ENCODE measurements at regions not wholly inside any gene's neighbourhood (a gene's known extent, or its start where the extent isn't known, plus 50 kb on each side); places are given as distances from the start of the nearest gene placed in this dataset.

DNA sequence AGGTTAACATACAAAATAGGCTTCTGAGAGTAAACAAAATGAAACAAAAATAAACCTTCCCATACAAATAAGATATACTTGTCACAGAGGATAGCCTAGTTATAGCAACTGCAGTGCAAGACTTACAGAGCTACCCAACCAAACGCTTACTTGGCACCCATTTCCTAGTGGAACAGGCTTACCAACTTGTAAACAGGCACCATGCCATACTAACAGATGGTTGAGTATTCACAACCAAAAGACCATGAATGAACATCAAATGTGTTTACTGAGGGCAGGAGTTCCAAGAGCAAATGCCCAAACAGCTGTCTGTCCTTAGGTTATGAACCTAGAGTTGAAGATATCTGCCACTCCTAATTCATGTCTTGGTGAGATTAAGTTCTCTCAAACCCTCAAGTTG lies 2629.2 kb downstream of the PCDH7 start:
- Histone ChIP-seq H3K4me1 (ENCODE audit: insufficient read depth, low read length, poor library complexity, severe bottlenecking) (no peaks in the 10 kb centered on the region), H3K9me3 (ENCODE audit: low read depth, low read length, poor library complexity, severe bottlenecking) (no peaks in the 10 kb centered on the region), H3K27ac (ENCODE audit: low read depth, low read length, poor library complexity, severe bottlenecking) (no peak overlapping the region), H3K4me3 (ENCODE audit: low read depth, low read length, poor library complexity, severe bottlenecking) (no peak overlapping the region), H3K36me3 (ENCODE audit: insufficient read depth, low read length, poor library complexity, severe bottlenecking) (no peaks in the 10 kb centered on the region), H3K27me3 (replicated peaks; ENCODE audit: insufficient read depth, low read depth, low read length, poor library complexity) (no peaks in the 10 kb centered on the region)
- CTCF ChIA-PET, result no interaction called here
- TF ChIP-seq, protein P1, sequence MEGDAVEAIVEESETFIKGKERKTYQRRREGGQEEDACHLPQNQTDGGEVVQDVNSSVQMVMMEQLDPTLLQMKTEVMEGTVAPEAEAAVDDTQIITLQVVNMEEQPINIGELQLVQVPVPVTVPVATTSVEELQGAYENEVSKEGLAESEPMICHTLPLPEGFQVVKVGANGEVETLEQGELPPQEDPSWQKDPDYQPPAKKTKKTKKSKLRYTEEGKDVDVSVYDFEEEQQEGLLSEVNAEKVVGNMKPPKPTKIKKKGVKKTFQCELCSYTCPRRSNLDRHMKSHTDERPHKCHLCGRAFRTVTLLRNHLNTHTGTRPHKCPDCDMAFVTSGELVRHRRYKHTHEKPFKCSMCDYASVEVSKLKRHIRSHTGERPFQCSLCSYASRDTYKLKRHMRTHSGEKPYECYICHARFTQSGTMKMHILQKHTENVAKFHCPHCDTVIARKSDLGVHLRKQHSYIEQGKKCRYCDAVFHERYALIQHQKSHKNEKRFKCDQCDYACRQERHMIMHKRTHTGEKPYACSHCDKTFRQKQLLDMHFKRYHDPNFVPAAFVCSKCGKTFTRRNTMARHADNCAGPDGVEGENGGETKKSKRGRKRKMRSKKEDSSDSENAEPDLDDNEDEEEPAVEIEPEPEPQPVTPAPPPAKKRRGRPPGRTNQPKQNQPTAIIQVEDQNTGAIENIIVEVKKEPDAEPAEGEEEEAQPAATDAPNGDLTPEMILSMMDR (conservative IDR thresholded peaks at IDR 0.05; ENCODE audit: low read depth, low read length), result no peak
- TF ChIP-seq EZH2 (IDR thresholded peaks at IDR 0.05; ENCODE audit: borderline replicate concordance, low read depth, low read length, poor library complexity, severe bottlenecking), result no peak
- no TSS peak for BruUV-seq (replicated peaks)
- intact Hi-C loops (cut with micrococcal nuclease; ENCODE audit: unreplicated experiment), result no loop called here
- POLR2A ChIA-PET (ENCODE audit: low non-redundant PET), result no interaction called here
- no peak for DNase-seq (ENCODE audit: low spot score)

DNA sequence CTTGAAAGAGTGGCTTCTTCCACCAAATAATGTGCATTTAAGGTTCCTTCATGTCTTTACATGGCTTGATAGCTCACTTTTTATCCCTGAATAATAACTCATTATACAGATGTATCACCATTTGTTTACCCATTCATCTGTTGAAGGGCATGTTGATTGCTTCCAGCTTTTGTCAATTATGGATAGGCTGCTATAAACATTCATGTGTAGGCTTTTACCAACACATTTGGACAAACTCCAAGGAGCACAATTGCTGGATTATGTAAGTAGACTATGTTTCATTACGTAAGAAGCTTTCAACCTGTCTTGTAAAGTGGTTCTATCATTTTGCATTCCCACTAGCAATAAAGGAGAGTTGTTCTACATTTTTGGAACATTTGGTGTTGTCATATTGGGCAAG lies 2637.0 kb downstream of the PCDH7 start:
- no TSS peak for BruUV-seq (replicated peaks)
- Histone ChIP-seq H3K4me3 (ENCODE audit: low read depth, low read length, poor library complexity, severe bottlenecking) (no peak overlapping the region), H3K4me1 (ENCODE audit: insufficient read depth, low read length, poor library complexity, severe bottlenecking) (no peaks in the 10 kb centered on the region), H3K9me3 (ENCODE audit: low read depth, low read length, poor library complexity, severe bottlenecking) (no peaks in the 10 kb centered on the region), H3K27ac (ENCODE audit: low read depth, low read length, poor library complexity, severe bottlenecking) (no peak overlapping the region), H3K36me3 (ENCODE audit: insufficient read depth, low read length, poor library complexity, severe bottlenecking) (no peaks in the 10 kb centered on the region), H3K27me3 (replicated peaks; ENCODE audit: insufficient read depth, low read depth, low read length, poor library complexity) (no peaks in the 10 kb centered on the region)
- TF ChIP-seq EZH2 (IDR thresholded peaks at IDR 0.05; ENCODE audit: borderline replicate concordance, low read depth, low read length, poor library complexity, severe bottlenecking), result no peak
- TF ChIP-seq, protein P1 (conservative IDR thresholded peaks at IDR 0.05; ENCODE audit: low read depth, low read length), result no peak
- intact Hi-C loops (cut with micrococcal nuclease; ENCODE audit: unreplicated experiment), result no loop called here
- CTCF ChIA-PET, result no interaction called here
- peak; percentile 1 for DNase-seq (ENCODE audit: low spot score)
- POLR2A ChIA-PET (ENCODE audit: low non-redundant PET), result no interaction called here

DNA sequence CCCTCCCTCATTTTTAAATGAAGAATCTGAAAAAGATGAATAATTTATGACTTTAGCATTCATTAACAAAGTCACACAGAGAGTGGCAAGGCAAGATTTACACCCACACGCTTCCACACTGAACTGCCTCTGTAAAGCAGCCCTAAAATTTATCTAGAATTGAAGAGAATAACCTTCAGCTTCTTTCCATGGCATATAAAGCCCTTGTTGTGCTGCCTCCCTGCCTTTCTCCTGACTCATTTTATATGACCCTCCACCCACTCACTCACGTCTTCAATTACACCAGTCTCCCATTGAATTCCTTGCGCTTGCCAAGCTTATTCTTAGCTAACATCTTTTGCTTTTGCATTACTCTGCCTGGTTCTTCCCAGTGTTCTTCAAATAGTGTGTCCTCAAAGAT lies 2649.3 kb downstream of the PCDH7 start:
- POLR2A ChIA-PET (ENCODE audit: low non-redundant PET), result no interaction called here
- CTCF ChIA-PET, result no interaction called here
- no peak overlapping the region for H3K4me3 ChIP-seq (ENCODE audit: low read depth, low read length, poor library complexity, severe bottlenecking)
- no peaks in the 10 kb centered on the region for H3K36me3 ChIP-seq (ENCODE audit: insufficient read depth, low read length, poor library complexity, severe bottlenecking)
- no peak overlapping the region for H3K27ac ChIP-seq (ENCODE audit: low read depth, low read length, poor library complexity, severe bottlenecking)
- intact Hi-C loops (cut with micrococcal nuclease; ENCODE audit: unreplicated experiment), result no loop called here
- peak; percentile 30 for DNase-seq (ENCODE audit: low spot score)
- no TSS peak for BruUV-seq (replicated peaks)
- H3K9me3 ChIP-seq (ENCODE audit: low read depth, low read length, poor library complexity, severe bottlenecking), result no peaks in the 10 kb centered on the region
- H3K27me3 ChIP-seq (replicated peaks; ENCODE audit: insufficient read depth, low read depth, low read length, poor library complexity), result no peaks in the 10 kb centered on the region
- no peaks in the 10 kb centered on the region for H3K4me1 ChIP-seq (ENCODE audit: insufficient read depth, low read length, poor library complexity, severe bottlenecking)
- TF ChIP-seq EZH2 (IDR thresholded peaks at IDR 0.05; ENCODE audit: borderline replicate concordance, low read depth, low read length, poor library complexity, severe bottlenecking), result no peak
- TF ChIP-seq, protein P1 (conservative IDR thresholded peaks at IDR 0.05; ENCODE audit: low read depth, low read length), result no peak
